ENCODE measurements at regions not wholly inside any gene's neighbourhood (a gene's known extent, or its start where the extent isn't known, plus 50 kb on each side); places are given as distances from the start of the nearest gene placed in this dataset.

DNA sequence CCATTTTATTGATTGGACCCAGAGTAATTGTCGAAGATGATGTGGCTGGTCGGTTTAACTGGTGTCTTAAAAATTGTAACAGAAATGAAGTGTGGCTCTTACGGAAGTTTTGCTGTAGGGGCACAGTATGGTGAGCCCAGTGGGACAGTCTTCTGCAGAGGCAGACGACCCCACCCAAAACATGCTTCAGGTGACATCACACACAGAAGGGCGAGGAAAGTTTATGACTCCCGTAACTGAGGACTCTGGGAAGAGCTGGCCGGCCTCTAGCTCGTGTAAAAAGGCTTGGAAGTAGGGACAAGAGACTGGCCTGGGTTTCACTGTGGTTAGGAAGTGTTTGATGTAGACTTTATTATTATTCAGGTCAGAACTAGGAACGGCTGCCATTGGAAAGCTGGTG, 73.3 kb downstream of the HTR5A start:
- Histone ChIP-seq H3K79me2 (ENCODE audit: control insufficient read depth, insufficient read depth, low read length) (no peaks in the 10 kb centered on the region), H2AFZ (ENCODE audit: control insufficient read depth, low read length) (no peak overlapping the region), H3K27me3 (ENCODE audit: control insufficient read depth, extremely low read depth, insufficient read depth, low read length) (no peaks in the 10 kb centered on the region), H3K4me3 (ENCODE audit: control insufficient read depth in 2 of 3, extremely low read depth in 1 of 3, insufficient read depth in 2 of 3, low read depth in 1 of 3, low read length in 3 of 3) (no peak overlapping the region), H3K4me2 (ENCODE audit: control insufficient read depth, extremely low read depth, insufficient read depth, low read depth, low read length) (no peak overlapping the region), H3K36me3 (ENCODE audit: control insufficient read depth in 2 of 2, extremely low read depth in 1 of 2, insufficient read depth in 2 of 2, low read length in 2 of 2) (no peaks in the 10 kb centered on the region), H3K27ac (ENCODE audit: control insufficient read depth, insufficient read depth, low read length) (no peak overlapping the region), H3K9ac (ENCODE audit: control insufficient read depth, extremely low read depth, insufficient read depth, low read length) (no peak overlapping the region), H4K20me1 (ENCODE audit: control insufficient read depth, extremely low read depth, insufficient read depth, low read length) (no peaks in the 10 kb centered on the region), H3K4me1 (ENCODE audit: control insufficient read depth, extremely low read depth, insufficient read depth, low read length) (no peaks in the 10 kb centered on the region), H3K9me3 (ENCODE audit: control insufficient read depth, low read depth, low read length) (no peaks in the 10 kb centered on the region), H3K9me1 (ENCODE audit: control insufficient read depth, extremely low read depth, insufficient read depth, low read length) (no peaks in the 10 kb centered on the region)
- no peak for FAIRE-seq
- no peak for DNase-seq (ENCODE audit: low read depth, low spot score)
- TF ChIP-seq, protein P1, sequence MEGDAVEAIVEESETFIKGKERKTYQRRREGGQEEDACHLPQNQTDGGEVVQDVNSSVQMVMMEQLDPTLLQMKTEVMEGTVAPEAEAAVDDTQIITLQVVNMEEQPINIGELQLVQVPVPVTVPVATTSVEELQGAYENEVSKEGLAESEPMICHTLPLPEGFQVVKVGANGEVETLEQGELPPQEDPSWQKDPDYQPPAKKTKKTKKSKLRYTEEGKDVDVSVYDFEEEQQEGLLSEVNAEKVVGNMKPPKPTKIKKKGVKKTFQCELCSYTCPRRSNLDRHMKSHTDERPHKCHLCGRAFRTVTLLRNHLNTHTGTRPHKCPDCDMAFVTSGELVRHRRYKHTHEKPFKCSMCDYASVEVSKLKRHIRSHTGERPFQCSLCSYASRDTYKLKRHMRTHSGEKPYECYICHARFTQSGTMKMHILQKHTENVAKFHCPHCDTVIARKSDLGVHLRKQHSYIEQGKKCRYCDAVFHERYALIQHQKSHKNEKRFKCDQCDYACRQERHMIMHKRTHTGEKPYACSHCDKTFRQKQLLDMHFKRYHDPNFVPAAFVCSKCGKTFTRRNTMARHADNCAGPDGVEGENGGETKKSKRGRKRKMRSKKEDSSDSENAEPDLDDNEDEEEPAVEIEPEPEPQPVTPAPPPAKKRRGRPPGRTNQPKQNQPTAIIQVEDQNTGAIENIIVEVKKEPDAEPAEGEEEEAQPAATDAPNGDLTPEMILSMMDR (optimal IDR thresholded peaks at IDR 0.05 in 1 of 3, IDR thresholded peaks at IDR 0.05 in 1 of 3, conservative IDR thresholded peaks at IDR 0.05 in 1 of 3; ENCODE audit: extremely low read depth in 1 of 3, insufficient read depth in 2 of 3, low read length in 3 of 3) = no peak
- no peak for TF ChIP-seq EZH2 (IDR thresholded peaks at IDR 0.05; ENCODE audit: low read length)
- dilution Hi-C loops (cut with MboI; ENCODE audit: extremely low pct_ligation_motif_present, low sequenced_read_pairs) = no loop called here

DNA sequence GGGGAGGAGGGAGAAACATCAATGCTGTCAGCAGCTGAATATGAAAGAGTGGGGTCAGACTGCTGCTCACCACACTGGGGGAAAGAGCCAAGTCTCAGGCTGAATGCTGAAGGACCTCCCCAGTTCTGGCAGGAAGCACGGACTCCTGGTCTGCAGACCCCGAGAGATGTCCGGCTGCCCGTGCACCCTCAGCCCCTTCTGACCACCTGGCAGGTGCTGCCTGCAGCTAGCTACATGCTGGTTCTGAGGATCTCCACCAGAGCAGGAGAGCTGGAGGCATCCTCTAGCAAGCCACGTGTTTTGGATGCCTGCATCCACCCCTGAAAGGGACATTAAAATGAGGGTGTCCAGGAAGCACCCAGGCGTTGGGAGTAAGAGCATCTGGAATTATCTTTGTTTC, 74.2 kb downstream of the HTR5A start:
- Histone ChIP-seq H3K9me3 (ENCODE audit: control insufficient read depth, low read depth, low read length) (no peaks in the 10 kb centered on the region), H3K9ac (ENCODE audit: control insufficient read depth, extremely low read depth, insufficient read depth, low read length) (no peak overlapping the region), H3K79me2 (ENCODE audit: control insufficient read depth, insufficient read depth, low read length) (no peaks in the 10 kb centered on the region), H3K9me1 (ENCODE audit: control insufficient read depth, extremely low read depth, insufficient read depth, low read length) (no peaks in the 10 kb centered on the region), H3K27me3 (ENCODE audit: control insufficient read depth, extremely low read depth, insufficient read depth, low read length) (no peaks in the 10 kb centered on the region), H4K20me1 (ENCODE audit: control insufficient read depth, extremely low read depth, insufficient read depth, low read length) (no peaks in the 10 kb centered on the region), H3K36me3 (ENCODE audit: control insufficient read depth in 2 of 2, extremely low read depth in 1 of 2, insufficient read depth in 2 of 2, low read length in 2 of 2) (no peaks in the 10 kb centered on the region), H2AFZ (ENCODE audit: control insufficient read depth, low read length) (no peak overlapping the region), H3K27ac (ENCODE audit: control insufficient read depth, insufficient read depth, low read length) (no peak overlapping the region), H3K4me3 (ENCODE audit: control insufficient read depth in 2 of 3, extremely low read depth in 1 of 3, insufficient read depth in 2 of 3, low read depth in 1 of 3, low read length in 3 of 3) (no peak overlapping the region), H3K4me1 (ENCODE audit: control insufficient read depth, extremely low read depth, insufficient read depth, low read length) (no peaks in the 10 kb centered on the region), H3K4me2 (ENCODE audit: control insufficient read depth, extremely low read depth, insufficient read depth, low read depth, low read length) (no peak overlapping the region)
- dilution Hi-C loops (cut with MboI; ENCODE audit: extremely low pct_ligation_motif_present, low sequenced_read_pairs) = no loop called here
- DNase-seq (ENCODE audit: low read depth, low spot score) (no peak), FAIRE-seq (no peak)
- TF ChIP-seq, protein P1 (optimal IDR thresholded peaks at IDR 0.05 in 1 of 3, IDR thresholded peaks at IDR 0.05 in 1 of 3, conservative IDR thresholded peaks at IDR 0.05 in 1 of 3; ENCODE audit: extremely low read depth in 1 of 3, insufficient read depth in 2 of 3, low read length in 3 of 3) = no peak
- TF ChIP-seq EZH2 (IDR thresholded peaks at IDR 0.05; ENCODE audit: low read length) = no peak

Measured in keratinocyte (primary cell).